DND-41 (cell line): ENCODE measurements at regions not wholly inside any gene's neighbourhood (a gene's known extent, or its start where the extent isn't known, plus 50 kb on each side); places are given as distances from the start of the nearest gene placed in this dataset.

Experiments used
- EZH2 ChIP-seq: IDR thresholded peaks from 3 replicates; pipeline ENCODE4 v1.6.1; 2012; ENCODE audit warnings: borderline replicate concordance, low read depth, mild to moderate bottlenecking, moderate library complexity, low read length, inconsistent platforms; ENCODE audit not compliant: severe bottlenecking
- TF ChIP-seq, protein P1 (sequence below): IDR thresholded peaks from 2 replicates; pipeline ENCODE4 v1.5.1; 2012; ENCODE audit warnings: borderline replicate concordance, low read length, moderate library complexity, mild to moderate bottlenecking; ENCODE audit not compliant: poor library complexity, severe bottlenecking; ENCODE audit errors: extremely low read depth

DNA sequence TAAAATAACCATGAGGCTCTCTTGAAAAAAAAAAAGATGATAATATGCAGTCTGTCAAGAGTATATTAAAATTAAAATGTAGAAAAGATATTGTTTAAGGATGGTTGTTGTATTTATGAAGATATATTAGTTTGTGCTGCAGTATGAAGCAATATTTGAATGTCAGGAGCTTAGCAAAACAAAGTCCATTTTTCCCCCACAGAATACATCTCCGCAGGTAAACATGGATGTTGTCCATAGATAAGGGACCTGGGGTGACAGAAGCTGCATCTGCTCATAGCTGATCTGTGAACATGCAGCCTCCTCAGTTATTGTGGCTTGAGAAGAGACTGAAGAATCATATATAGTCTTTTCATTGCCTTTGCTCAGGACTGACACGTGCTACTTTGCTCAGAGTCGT is 366.1 kb upstream of the MMADHC start:
- TF ChIP-seq, protein P1, sequence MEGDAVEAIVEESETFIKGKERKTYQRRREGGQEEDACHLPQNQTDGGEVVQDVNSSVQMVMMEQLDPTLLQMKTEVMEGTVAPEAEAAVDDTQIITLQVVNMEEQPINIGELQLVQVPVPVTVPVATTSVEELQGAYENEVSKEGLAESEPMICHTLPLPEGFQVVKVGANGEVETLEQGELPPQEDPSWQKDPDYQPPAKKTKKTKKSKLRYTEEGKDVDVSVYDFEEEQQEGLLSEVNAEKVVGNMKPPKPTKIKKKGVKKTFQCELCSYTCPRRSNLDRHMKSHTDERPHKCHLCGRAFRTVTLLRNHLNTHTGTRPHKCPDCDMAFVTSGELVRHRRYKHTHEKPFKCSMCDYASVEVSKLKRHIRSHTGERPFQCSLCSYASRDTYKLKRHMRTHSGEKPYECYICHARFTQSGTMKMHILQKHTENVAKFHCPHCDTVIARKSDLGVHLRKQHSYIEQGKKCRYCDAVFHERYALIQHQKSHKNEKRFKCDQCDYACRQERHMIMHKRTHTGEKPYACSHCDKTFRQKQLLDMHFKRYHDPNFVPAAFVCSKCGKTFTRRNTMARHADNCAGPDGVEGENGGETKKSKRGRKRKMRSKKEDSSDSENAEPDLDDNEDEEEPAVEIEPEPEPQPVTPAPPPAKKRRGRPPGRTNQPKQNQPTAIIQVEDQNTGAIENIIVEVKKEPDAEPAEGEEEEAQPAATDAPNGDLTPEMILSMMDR, result no peak
- TF ChIP-seq EZH2, result no peak
